PC-9 (cell line): ENCODE measurements at regions not wholly inside any gene's neighbourhood (a gene's known extent, or its start where the extent isn't known, plus 50 kb on each side); places are given as distances from the start of the nearest gene placed in this dataset.
A peak's percentile ranks its signal among the peaks of the same experiment; 100 is the strongest.

Experiments used
- BruUV-seq: library from RNA; stranded (reverse); fragments of 400-500 nt; replicated peaks from 2 replicates; lab custom pipeline; 2021; lab: Mats Ljungman, UMichigan
- CTCF ChIA-PET: fragments of 300-600 bp; sonication (Branson Sonifier 250); formaldehyde crosslinking; loops from one replicate; lab custom pipeline; 2022; ENCODE audit warnings: antibody characterized with exemption; lab: Charles Lee
- POLR2A ChIA-PET: fragments of 300-600 bp; sonication (Branson Sonifier 250); formaldehyde crosslinking; loops from one replicate; lab custom pipeline; 2022; ENCODE audit warnings: antibody characterized with exemption; ENCODE audit not compliant: unreplicated experiment; lab: Charles Lee
- DNase-seq, 2 experiments: peaks; one replicate each; pipeline versions ENCODE4 v3.0.0 to v3.0.0-alpha.2; 2015 to 2022; ENCODE audit warnings: mixed read lengths in 1 of 2
- H2AFZ ChIP-seq: fragments of 200-600 bp; sonication (generic); 2 replicates; pipeline ENCODE4 v1.8.1; 2017; ENCODE audit warnings: antibody characterized with exemption
- H3F3A ChIP-seq: fragments of 200-600 bp; sonication (generic); 2 replicates; pipeline ENCODE4 v1.8.1; 2017; ENCODE audit warnings: antibody characterized with exemption, mild to moderate bottlenecking, low read depth; ENCODE audit not compliant: insufficient read depth
- H3K27ac ChIP-seq: fragments of 200-600 bp; sonication (generic); 2 replicates; pipeline ENCODE4 v1.6.1; 2016; ENCODE audit warnings: mixed run types
- H3K27me3 ChIP-seq: fragments of 200-600 bp; sonication (generic); 2 replicates; pipeline ENCODE4 v1.6.1; 2016; ENCODE audit warnings: low read depth, mixed run types; ENCODE audit not compliant: insufficient read depth
- H3K36me3 ChIP-seq: fragments of 200-600 bp; sonication (generic); 2 replicates; pipeline ENCODE4 v1.6.1; 2016; ENCODE audit warnings: low read depth, mixed run types
- H3K4me1 ChIP-seq: fragments of 200-600 bp; sonication (generic); replicated peaks from 2 replicates; pipeline ENCODE4 v1.6.1; 2016; ENCODE audit warnings: mixed run types; ENCODE audit not compliant: insufficient read depth
- H3K4me2 ChIP-seq: fragments of 200-600 bp; sonication (generic); 2 replicates; pipeline ENCODE4 v1.6.1; 2017; ENCODE audit warnings: mixed run types
- H3K4me3 ChIP-seq: fragments of 200-600 bp; sonication (generic); 2 replicates; pipeline ENCODE4 v1.6.1; 2016; ENCODE audit warnings: mixed run types
- H3K79me2 ChIP-seq: fragments of 200-600 bp; sonication (generic); 2 replicates; pipeline ENCODE4 v1.6.1; 2017; ENCODE audit warnings: low read depth, mixed run types
- H3K9me2 ChIP-seq: fragments of 200-600 bp; sonication (generic); 2 replicates; pipeline ENCODE4 v1.8.1; 2017; ENCODE audit warnings: mild to moderate bottlenecking; ENCODE audit not compliant: insufficient read depth
- H3K9me3 ChIP-seq: fragments of 200-600 bp; sonication (generic); 2 replicates; pipeline ENCODE4 v1.8.1; 2016; ENCODE audit warnings: low read depth; ENCODE audit not compliant: insufficient read depth
- H4K20me1 ChIP-seq: fragments of 200-600 bp; sonication (generic); 2 replicates; pipeline ENCODE4 v1.8.1; 2017; ENCODE audit not compliant: insufficient read depth
- CTCF ChIP-seq: fragments of 200-600 bp; sonication (generic); conservative IDR thresholded peaks from 2 replicates; pipeline ENCODE4 v1.6.1; 2017; ENCODE audit warnings: mixed run types, antibody characterized with exemption, mild to moderate bottlenecking, moderate library complexity
- EZH2 ChIP-seq: fragments of 200-600 bp; sonication (generic); IDR thresholded peaks from 2 replicates; pipeline ENCODE4 v1.8.0; 2017; ENCODE audit warnings: antibody characterized with exemption, low read depth
- intact Hi-C: fragments of 100-400 bp; cut with micrococcal nuclease; formaldehyde crosslinking; loops from one replicate; pipeline ENCODE4 v1.10.0; 2022; ENCODE audit not compliant: unreplicated experiment

GRCh38 chr1:68551459-68551858 is 54.6 kb upstream of the DEPDC1 start:
- CTCF ChIA-PET, result no interaction called here
- DNase-seq, result no peak
- Histone ChIP-seq H3K9me3 (no peaks in the 10 kb centered on the region), H4K20me1 (no peaks in the 10 kb centered on the region), H3K4me3 (no peak overlapping the region), H3K27ac (no peak overlapping the region), H3F3A (no peaks in the 10 kb centered on the region), H3K4me1 (no peaks in the 10 kb centered on the region), H3K9me2 (no peaks in the 10 kb centered on the region), H3K27me3 (no peaks in the 10 kb centered on the region), H3K79me2 (no peaks in the 10 kb centered on the region), H3K36me3 (no peaks in the 10 kb centered on the region), H2AFZ (no peak overlapping the region), H3K4me2 (no peak overlapping the region)
- TF ChIP-seq EZH2 (no peak), CTCF (no peak)
- BruUV-seq, result no TSS peak
- POLR2A ChIA-PET, result no interaction called here
- intact Hi-C loops, result no loop called here

GRCh38 chr1:68558321-68559026 is 61.6 kb upstream of the DEPDC1 start:
- Histone ChIP-seq H3K27me3 (no peaks in the 10 kb centered on the region), H3K4me2 (no peak overlapping the region), H3K9me2 (no peaks in the 10 kb centered on the region), H3K79me2 (no peaks in the 10 kb centered on the region), H3K4me3 (no peak overlapping the region), H4K20me1 (no peaks in the 10 kb centered on the region), H3K27ac (no peak overlapping the region), H3K9me3 (no peaks in the 10 kb centered on the region), H2AFZ (no peak overlapping the region), H3K36me3 (no peaks in the 10 kb centered on the region), H3F3A (no peaks in the 10 kb centered on the region), H3K4me1 (no peaks in the 10 kb centered on the region)
- ChIA-PET CTCF (no interaction called here), POLR2A (no interaction called here)
- TF ChIP-seq CTCF (no peak), EZH2 (no peak)
- intact Hi-C loops, result no loop called here
- DNase-seq, result no peak
- BruUV-seq, result no TSS peak

GRCh38 chr1:68565923-68566322 is 69.0 kb upstream of the DEPDC1 start:
- DNase-seq, result no peak
- H3K9me2 ChIP-seq, result no peaks in the 10 kb centered on the region
- H3K9me3 ChIP-seq, result no peaks in the 10 kb centered on the region
- no peak overlapping the region for H3K4me2 ChIP-seq
- TF ChIP-seq EZH2 (no peak), CTCF (no peak)
- no peaks in the 10 kb centered on the region for H3F3A ChIP-seq
- H3K4me1 ChIP-seq, result no peaks in the 10 kb centered on the region
- POLR2A ChIA-PET, result no interaction called here
- no peaks in the 10 kb centered on the region for H3K79me2 ChIP-seq
- H2AFZ ChIP-seq, result peak overlapping the region; percentile 44; the same call in 1 of the 2 replicates
- no peak overlapping the region for H3K4me3 ChIP-seq
- CTCF ChIA-PET, result no interaction called here
- H3K27me3 ChIP-seq, result no peaks in the 10 kb centered on the region
- intact Hi-C loops, result no loop called here
- no TSS peak for BruUV-seq
- no peaks in the 10 kb centered on the region for H3K36me3 ChIP-seq
- no peaks in the 10 kb centered on the region for H4K20me1 ChIP-seq
- H3K27ac ChIP-seq, result no peak overlapping the region
